HG02870 (cell line): ENCODE measurements at regions not wholly inside any gene's neighbourhood (a gene's known extent, or its start where the extent isn't known, plus 50 kb on each side); places are given as distances from the start of the nearest gene placed in this dataset.

Experiments
- ATAC-seq: cut with Tn5 transposase; IDR thresholded peaks from one replicate; pipeline ENCODE4 v1.9.1; 2021; ENCODE audit warnings: mild to moderate bottlenecking, moderate library complexity; ENCODE audit not compliant: unreplicated experiment

DNA sequence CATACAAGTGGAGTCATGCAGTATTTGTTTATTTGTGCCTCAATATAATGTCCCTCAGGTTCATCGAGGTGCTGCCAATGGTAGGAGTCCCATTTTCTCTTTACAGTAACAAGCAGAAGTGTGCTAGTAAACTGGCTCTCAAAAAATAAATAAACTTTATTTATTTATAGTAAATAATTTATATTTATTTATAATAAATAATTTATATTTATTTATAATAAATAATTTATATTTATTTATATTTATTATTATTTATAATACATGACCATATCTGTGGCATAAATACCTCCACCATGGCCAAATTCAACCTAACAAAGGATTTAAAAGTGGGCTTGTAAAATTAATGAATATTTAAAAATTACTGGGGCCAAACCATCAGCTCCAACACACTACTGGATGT, 464.9 kb upstream of the NWD2 start:
- no peak for ATAC-seq

- no peak for ATAC-seq
These were observed 458.6 kb upstream of the NWD2 start for GRCh38 chr4:36785973-36786372.

DNA sequence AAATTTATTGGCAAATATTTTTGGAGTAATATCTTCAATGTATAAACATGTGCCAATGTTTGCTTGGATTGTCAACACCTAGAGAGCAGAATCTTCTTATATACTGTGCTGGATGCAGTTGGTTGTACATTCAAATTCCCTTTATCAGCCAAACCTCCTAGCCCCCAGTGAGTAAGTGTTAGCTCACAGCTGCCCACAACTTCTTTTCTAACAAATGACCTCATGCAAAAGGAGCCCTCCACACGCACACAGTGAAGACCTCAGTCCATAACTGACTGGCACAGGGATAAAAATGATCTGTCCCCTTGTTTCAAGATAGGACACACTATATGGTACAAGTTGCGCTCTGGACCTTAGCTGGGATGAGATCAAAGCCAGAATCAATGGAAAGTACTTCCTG, 458.0 kb upstream of the NWD2 start:
- ATAC-seq: no peak

DNA sequence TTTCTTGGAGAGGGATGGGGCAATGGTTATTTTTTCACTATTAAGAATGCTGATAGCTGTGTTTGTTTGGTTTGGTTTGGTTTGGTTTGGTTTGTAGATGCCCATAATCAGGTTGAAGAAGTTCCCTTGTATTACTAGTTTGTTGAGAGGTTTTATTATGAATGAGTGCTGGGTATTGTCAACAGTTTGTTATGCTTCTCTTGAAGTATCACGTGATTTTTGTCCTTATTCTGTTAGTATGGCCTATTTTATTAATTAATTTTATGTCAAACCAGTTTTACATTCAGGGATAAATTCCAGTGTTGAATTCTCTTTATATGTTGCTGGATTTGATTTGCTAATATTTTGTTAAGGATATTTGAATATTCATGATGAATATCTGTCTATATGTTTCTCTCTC, 449.8 kb upstream of the NWD2 start:
- ATAC-seq: no peak

- no peak for ATAC-seq
These were observed 432.4 kb upstream of the NWD2 start for GRCh38 chr4:36812149-36812548.

DNA sequence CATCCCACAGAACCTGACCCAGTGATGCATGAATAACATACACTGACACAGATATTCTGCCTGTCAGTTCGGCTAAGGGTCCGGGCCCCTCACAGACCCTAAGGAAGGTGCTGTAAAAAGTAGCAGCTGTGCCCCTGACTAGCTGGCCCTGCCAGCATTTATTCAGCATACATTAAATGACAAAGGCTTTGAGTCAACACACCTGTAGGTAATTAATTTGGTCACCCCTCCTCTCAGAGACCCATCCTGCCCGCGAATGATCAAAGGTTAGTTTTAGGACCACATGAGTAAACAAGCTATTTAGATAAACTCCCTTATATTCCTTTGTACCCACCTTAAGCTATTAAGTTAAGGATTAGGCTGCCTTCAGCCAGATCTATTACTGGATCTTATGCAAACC, 429.0 kb upstream of the NWD2 start:
- no peak for ATAC-seq

- no peak for ATAC-seq
These were observed 421.2 kb upstream of the NWD2 start for GRCh38 chr4:36823199-36823967.

DNA sequence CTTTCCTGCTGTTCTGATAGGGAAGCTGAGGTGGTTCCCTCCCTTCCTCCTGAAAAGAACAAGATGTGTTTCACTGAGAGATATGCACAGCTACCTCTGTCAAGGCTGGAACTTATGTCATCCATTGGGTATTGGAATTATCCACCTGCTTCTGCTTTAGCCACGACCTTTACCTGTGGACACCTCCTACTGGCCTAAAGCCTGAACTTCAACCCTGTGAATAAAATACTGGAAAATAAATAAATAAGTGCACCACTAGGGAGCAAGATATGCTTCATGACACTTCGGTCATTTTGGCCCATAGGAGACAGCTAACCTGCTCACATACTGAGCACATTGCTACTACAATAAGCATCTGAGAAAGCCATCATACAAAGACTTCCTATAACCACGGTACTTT, 419.9 kb upstream of the NWD2 start:
- no peak for ATAC-seq

GRCh38 chr4:36835246-36835645, 409.3 kb upstream of the NWD2 start:
- no peak for ATAC-seq

DNA sequence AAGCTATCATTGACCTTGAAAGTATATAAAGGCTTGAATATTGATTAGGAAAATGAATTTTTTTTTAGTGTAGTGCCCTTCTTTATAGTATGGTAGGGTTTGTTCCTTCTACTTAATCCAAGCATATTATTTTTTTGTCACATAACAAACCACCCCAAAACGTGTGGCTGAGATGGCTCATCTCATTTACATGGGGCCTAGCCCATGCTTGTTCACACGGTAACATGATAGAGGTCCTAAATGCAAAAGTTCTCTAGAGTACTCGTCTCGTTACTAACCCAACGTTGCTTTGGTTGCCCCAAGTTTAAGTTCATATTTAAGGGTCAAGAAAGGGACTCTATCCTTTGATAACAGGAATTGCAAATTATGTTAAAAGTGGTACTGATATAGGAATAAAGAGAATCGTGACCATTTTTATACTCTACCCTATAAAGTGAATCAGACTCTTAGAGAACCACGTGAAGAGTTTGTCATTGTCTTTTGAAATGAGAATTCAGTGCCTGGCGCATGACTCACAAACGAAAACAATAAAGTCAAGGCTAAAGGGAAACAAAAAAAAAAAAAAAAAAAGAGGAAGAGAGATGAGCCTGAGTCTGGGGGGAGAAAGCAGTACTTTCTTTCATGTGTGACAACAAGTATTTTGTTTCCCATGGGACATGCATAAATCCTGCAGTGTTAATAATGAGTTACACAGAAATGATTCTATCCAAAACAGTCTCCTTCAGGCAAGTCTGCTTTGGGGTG, 402.8 kb upstream of the NWD2 start:
- peak; percentile 42 for ATAC-seq

DNA sequence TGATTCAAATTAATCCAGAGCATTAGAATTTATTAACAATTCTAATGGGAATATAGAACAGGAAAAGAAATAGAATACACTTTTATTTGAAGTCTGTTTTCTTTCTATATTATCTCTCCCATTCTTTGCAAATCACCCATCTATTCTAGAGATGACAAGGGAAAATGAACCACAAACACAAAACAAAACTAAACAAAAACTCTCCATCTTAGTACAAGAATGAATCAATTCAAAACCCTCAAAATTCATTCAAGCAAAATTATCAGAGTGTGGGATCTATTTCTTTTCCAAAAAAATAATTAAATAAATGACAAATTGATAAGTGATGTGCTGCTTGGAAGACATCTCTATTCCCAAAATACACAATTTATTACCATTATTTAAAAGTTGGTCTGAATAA, 400.1 kb upstream of the NWD2 start:
- ATAC-seq: peak; percentile 45

DNA sequence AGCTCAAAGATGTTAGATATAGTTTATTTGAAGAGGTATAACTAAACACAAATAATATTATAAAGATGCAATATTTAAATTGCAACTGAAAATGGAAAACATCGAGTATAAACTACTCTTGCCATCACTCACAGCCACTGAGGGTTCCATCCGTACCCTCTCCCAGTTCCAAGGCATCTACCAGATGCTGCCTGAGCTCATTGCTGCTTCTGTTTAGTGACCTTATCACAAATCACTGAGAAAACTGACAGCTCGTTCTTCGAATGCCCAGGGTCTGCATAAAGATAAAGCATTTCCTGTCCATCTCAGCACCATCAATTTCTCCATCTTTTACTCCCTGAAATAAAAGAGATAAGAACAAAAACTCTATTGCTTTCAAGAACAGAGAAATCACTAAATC, 391.7 kb upstream of the NWD2 start:
- no peak for ATAC-seq

DNA sequence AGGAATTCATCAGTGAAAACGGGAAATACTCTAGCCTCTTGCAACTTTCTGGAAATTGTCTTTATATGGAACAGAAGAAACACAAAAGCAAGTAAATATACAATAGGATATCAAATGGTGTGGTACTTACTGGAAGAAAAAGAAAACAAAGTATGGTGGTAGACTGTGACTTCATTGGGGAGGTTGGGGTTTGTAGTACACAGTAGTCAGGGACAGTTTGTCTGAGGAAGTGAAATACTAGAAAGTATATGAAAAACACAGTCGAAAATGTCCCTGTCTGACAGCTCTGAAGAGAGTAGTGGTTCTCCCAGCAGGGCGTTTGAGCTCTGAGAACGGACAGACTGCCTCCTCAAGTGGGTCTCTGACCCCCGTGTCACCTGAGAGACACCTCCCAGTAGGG, 390.0 kb upstream of the NWD2 start:
- peak; percentile 99 for ATAC-seq

DNA sequence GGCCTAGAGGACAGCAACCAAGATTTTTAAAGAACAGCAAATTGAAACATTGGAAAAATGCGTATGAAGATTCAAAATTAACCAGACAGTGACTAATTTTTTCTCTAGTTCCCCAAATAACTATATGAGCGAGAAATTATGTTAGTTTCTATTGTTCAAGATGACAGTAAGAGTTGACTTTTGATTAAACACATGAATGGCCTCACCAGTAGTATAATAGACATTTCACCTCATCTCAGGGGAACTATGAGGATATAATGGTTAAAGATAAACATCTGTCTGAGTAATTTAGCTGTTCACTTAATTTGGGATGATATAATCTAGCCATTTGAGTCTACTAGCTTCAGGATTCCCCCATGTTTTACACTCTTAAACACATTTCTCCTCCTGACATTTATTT, 380.9 kb upstream of the NWD2 start:
- ATAC-seq: no peak

DNA sequence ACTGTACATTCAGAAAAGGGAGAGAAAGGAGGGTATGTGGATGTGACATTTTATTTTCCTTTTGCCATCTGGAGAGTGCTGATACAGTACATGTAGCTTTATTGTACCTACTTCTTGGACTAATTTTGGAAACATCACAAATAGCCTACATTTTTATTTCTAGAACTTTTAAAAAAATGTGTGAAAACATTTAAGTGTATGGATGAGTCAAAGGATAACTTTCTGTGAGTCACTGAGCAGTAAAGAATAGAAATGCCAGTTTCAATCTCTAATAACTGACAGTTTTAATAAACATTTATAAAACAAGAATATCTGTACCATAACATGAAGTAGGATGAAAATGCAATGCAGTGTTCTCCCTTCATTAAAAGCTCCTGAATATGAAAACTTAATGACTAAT, 374.4 kb upstream of the NWD2 start:
- ATAC-seq: no peak

GRCh38 chr4:36872679-36873078, 371.9 kb upstream of the NWD2 start:
- ATAC-seq: no peak

DNA sequence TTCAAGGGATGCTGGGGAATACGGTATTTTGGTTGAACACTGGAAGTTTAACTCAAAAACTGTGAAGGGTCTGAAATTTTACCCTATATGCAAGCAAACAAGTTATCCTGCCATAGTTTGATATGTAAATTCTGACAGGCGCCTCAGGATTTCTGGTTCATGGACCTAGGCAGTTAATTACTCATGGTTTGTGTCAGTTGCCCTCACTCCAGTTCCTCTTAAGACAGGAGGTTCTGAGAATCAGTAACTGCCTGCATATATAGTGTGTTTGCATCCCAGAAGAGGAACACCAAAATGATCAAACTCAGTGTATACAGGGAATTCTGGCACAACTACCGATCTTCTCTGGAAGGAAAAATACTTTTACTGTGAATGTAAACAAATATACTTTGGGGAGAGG, 360.4 kb upstream of the NWD2 start:
- ATAC-seq: no peak

DNA sequence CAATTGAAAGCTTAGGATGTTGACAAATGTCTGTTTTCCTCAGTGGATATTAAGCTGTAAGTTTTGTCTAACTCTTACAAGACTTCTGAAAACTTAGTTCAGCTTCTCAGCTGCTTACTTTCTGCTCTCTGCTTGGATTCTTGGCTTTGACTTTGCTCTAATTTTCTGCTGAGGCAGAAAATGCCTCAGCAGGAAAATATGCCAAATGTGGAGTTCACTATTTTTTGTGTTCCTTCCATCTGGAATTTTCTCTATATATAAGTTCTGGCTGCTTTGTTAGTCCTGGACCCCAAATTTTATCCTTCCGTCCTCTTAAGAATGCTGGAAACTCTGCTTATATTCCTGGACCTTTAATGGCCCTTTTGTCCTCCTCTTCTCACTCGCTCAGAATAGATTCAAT, 352.6 kb upstream of the NWD2 start:
- ATAC-seq: no peak

DNA sequence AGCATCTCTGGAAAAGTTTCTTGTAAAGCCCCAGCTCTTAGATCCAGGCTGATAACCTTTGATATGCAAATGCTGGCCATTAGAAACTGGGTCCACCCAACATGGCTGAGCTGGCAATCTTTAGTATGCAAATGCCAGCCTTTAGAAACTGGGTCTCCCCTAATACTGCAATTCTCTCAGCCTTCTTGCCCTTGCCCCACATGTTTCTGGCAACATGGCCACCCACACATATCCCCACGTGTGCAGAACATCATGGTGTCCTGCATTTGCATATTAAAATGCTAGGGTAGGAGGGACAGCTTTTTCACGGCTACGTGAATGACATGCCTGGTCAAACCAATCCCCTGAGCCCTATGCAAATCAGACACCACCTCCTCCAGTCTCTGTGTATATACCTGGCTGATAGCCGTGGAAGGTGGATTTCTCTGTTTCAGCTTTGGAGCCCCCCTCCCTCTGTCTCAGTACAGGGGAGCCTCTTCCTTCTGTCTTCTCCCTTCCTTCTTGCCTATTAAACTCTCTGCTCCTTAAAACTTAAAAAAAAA, 344.0 kb upstream of the NWD2 start:
- ATAC-seq: no peak

DNA sequence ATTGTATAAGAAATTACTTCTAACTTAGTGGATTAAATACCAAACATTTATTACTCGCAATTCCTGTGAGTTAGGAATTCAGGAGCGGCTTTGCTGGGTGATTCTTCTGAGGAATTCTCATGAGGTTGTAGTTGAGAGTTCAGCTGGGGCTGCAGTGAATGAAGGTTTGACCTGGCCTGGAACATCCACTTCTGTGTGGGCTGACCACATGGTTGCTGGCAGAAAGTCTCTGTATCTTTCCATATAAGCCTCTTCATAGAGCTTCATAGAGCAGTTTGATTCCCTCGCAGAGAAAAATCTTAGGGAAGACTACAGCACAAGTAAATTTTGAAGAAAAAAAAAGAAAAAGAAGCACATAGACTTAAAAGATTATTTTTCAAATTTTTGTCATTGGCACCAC, 339.7 kb upstream of the NWD2 start:
- ATAC-seq: no peak

GRCh38 chr4:36914106-36914505, 330.4 kb upstream of the NWD2 start:
- ATAC-seq: no peak

DNA sequence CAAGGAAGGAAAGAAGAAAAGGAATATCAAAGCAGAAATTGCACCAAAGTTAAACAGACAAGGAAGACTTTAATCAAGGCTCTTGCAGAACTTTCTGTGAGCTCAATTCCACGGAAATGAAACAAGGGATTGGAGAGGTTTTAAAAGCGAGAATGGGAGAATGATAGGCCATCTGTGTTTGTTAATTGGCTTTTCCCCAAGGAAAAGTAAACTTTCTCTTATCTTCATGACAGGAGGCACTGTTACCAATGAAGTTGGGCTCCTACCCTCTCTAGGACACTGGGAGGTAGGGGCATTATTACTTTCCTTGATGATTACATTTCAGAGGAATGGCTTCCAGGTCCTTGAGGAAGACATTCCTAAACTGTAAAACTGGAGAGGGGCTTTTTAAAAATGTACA, 328.8 kb upstream of the NWD2 start:
- ATAC-seq: no peak
